Dermis microvascular lymphatic vessel endothelial cell (primary cell): ENCODE measurements at regions not wholly inside any gene's neighbourhood (a gene's known extent, or its start where the extent isn't known, plus 50 kb on each side); places are given as distances from the start of the nearest gene placed in this dataset.
"Not testable (repeated sequence)": the region's sequence is repeated elsewhere in the genome, so short reads cannot be mapped to it uniquely, and the experiment has no call there.

Experiments
- DNase-seq, 2 donors: peaks; one replicate each; pipeline versions ENCODE4 v3.0.0 to v3.0.0-alpha.2; 2010; ENCODE audit warnings: low read depth in 2 of 2

GRCh38 chr7:65317372-65317771 is 56.3 kb upstream of the ZNF92 start:
- no peak for DNase-seq

GRCh38 chr7:65310761-65311160 is 62.9 kb upstream of the ZNF92 start:
- DNase-seq, result no peak

GRCh38 chr7:65308300-65308678 is 65.4 kb upstream of the ZNF92 start:
- no peak for DNase-seq

GRCh38 chr7:65307651-65308299 is 65.9 kb upstream of the ZNF92 start:
- peak; percentile 64 to 69 for DNase-seq

- no peak for DNase-seq
Measured at GRCh38 chr7:65304175-65304574, 69.5 kb upstream of the ZNF92 start.

GRCh38 chr7:65302883-65303282 is 70.8 kb upstream of the ZNF92 start:
- DNase-seq, result no peak

- no peak for DNase-seq
Measured at GRCh38 chr7:65301007-65301406, 72.6 kb upstream of the ZNF92 start.

- DNase-seq, result no peak
Measured at GRCh38 chr7:65295409-65295808, 78.2 kb upstream of the ZNF92 start.

GRCh38 chr7:65290340-65290739 is 83.3 kb upstream of the ZNF92 start:
- DNase-seq, result not testable (repeated sequence)

- DNase-seq, result no peak
Measured at GRCh38 chr7:65287023-65287422, 86.6 kb upstream of the ZNF92 start.

GRCh38 chr7:65285906-65286864 is 87.5 kb upstream of the ZNF92 start:
- no peak for DNase-seq

- not testable (repeated sequence) for DNase-seq
Measured at GRCh38 chr7:65285241-65285640, 88.4 kb upstream of the ZNF92 start.

GRCh38 chr7:65279795-65280194 is 93.9 kb upstream of the ZNF92 start:
- DNase-seq, result no peak

- no peak for DNase-seq
Measured at GRCh38 chr7:65276822-65277221, 96.8 kb upstream of the ZNF92 start.

GRCh38 chr7:65271502-65271901 is 102.2 kb upstream of the ZNF92 start:
- not testable (repeated sequence) for DNase-seq

- DNase-seq, result peak; percentile 56 to 64
Measured at GRCh38 chr7:65269150-65269856, 104.4 kb upstream of the ZNF92 start.

GRCh38 chr7:65268782-65269149 is 104.9 kb upstream of the ZNF92 start:
- no peak for DNase-seq

GRCh38 chr7:65265933-65266519 is 107.6 kb upstream of the ZNF92 start:
- DNase-seq, result no peak

GRCh38 chr7:65264258-65264657 is 109.4 kb upstream of the ZNF92 start:
- DNase-seq, result no peak

- not testable (repeated sequence) for DNase-seq
Measured at GRCh38 chr7:65260673-65261072, 113.0 kb upstream of the ZNF92 start.

- DNase-seq, result not testable (repeated sequence)
Measured at GRCh38 chr7:65259864-65260525, 113.7 kb upstream of the ZNF92 start.
